Mesenchymal stem cell (in vitro differentiated cells and primary cell): ENCODE measurements at regions not wholly inside any gene's neighbourhood (a gene's known extent, or its start where the extent isn't known, plus 50 kb on each side); places are given as distances from the start of the nearest gene placed in this dataset.

Experiments used
- DNase-seq: peaks from one replicate; pipeline ENCODE4 v3.0.0-alpha.2; 2013
- H2AFZ ChIP-seq: one replicate; pipeline ENCODE4 v1.6.1; 2013; ENCODE audit warnings: low read depth, mild to moderate bottlenecking, control low read depth, inconsistent platforms, low read length, moderate library complexity
- H2AK5ac ChIP-seq: 2 replicates; pipeline ENCODE4 v1.6.1; 2013; ENCODE audit warnings: low read length, moderate library complexity, mild to moderate bottlenecking, inconsistent platforms; ENCODE audit not compliant: severe bottlenecking
- H2BK120ac ChIP-seq: one replicate; pipeline ENCODE4 v1.6.1; 2013; ENCODE audit warnings: low read depth, mild to moderate bottlenecking, inconsistent platforms, low read length, moderate library complexity
- H2BK12ac ChIP-seq, 2 experiments: one replicate each; pipeline ENCODE4 v1.6.1; 2013; ENCODE audit warnings: inconsistent platforms in 2 of 2, low read length in 2 of 2, mild to moderate bottlenecking in 2 of 2, moderate library complexity in 2 of 2, control low read depth in 1 of 2
- H2BK15ac ChIP-seq: one replicate; pipeline ENCODE4 v1.6.1; 2013; ENCODE audit warnings: mild to moderate bottlenecking, low read depth, inconsistent platforms; ENCODE audit not compliant: poor library complexity, severe bottlenecking
- H2BK5ac ChIP-seq: 2 replicates; pipeline ENCODE4 v1.6.1; 2013; ENCODE audit warnings: low read depth, mild to moderate bottlenecking, low read length, control low read depth, inconsistent platforms; ENCODE audit not compliant: poor library complexity, severe bottlenecking
- H3K14ac ChIP-seq, 2 experiments: one replicate each; pipeline ENCODE4 v1.6.1; 2013; ENCODE audit warnings: inconsistent platforms in 2 of 2, low read length in 2 of 2, control low read depth in 1 of 2, mild to moderate bottlenecking in 1 of 2, moderate library complexity in 1 of 2
- H3K18ac ChIP-seq, 2 experiments: one replicate each; pipeline ENCODE4 v1.6.1; 2013; ENCODE audit warnings: inconsistent platforms in 2 of 2, low read length in 2 of 2, control low read depth in 1 of 2, low read depth in 1 of 2, mild to moderate bottlenecking in 1 of 2
- H3K23ac ChIP-seq, 2 experiments: one replicate each; pipeline ENCODE4 v1.6.1; 2013; ENCODE audit warnings: inconsistent platforms in 2 of 2, low read length in 2 of 2, mild to moderate bottlenecking in 2 of 2, moderate library complexity in 2 of 2, control low read depth in 1 of 2
- H3K27ac ChIP-seq: 2 replicates; pipeline ENCODE4 v1.5.1; 2013; ENCODE audit warnings: mild to moderate bottlenecking, moderate library complexity, low read length, control low read depth, inconsistent platforms; ENCODE audit not compliant: poor library complexity, severe bottlenecking
- H3K27me3 ChIP-seq, 2 experiments: 2 replicates each; pipeline versions ENCODE4 v1.6.1 to v1.7.0; 2013; ENCODE audit warnings: low read length in 2 of 2, mild to moderate bottlenecking in 2 of 2, moderate library complexity in 2 of 2, control low read depth in 1 of 2, inconsistent platforms in 1 of 2; ENCODE audit not compliant: control insufficient read depth in 1 of 2, insufficient read depth in 1 of 2
- H3K36me3 ChIP-seq, 2 experiments: 2 replicates each; pipeline versions ENCODE4 v1.6.1 to v1.7.0; 2013; ENCODE audit warnings: low read length in 2 of 2, control low read depth in 1 of 2, inconsistent platforms in 1 of 2, low read depth in 1 of 2, mild to moderate bottlenecking in 1 of 2; ENCODE audit not compliant: insufficient read depth in 2 of 2, control insufficient read depth in 1 of 2
- H3K4ac ChIP-seq, 2 experiments: one replicate each; pipeline ENCODE4 v1.6.1; 2013; ENCODE audit warnings: inconsistent platforms in 2 of 2, low read length in 2 of 2, mild to moderate bottlenecking in 2 of 2, moderate library complexity in 2 of 2, control low read depth in 1 of 2, low read depth in 1 of 2
- H3K4me1 ChIP-seq: 2 replicates; pipeline ENCODE4 v1.6.1; 2013; ENCODE audit warnings: low read depth, low read length, control low read depth; ENCODE audit not compliant: control insufficient read depth, insufficient read depth
- H3K4me2 ChIP-seq: 2 replicates; pipeline ENCODE4 v1.6.1; 2013; ENCODE audit warnings: low read length, mild to moderate bottlenecking, inconsistent platforms; ENCODE audit not compliant: poor library complexity, severe bottlenecking
- H3K4me3 ChIP-seq, 2 experiments: 2 replicates each; pipeline versions ENCODE4 v1.5.1 to v1.7.0; 2013; ENCODE audit warnings: low read length in 2 of 2, mild to moderate bottlenecking in 2 of 2, control low read depth in 1 of 2, low read depth in 1 of 2; ENCODE audit not compliant: insufficient read depth in 1 of 2
- H3K79me1 ChIP-seq: replicated peaks from 2 replicates; pipeline ENCODE4 v1.6.1; 2013; ENCODE audit warnings: mild to moderate bottlenecking, control low read depth, low read length, inconsistent platforms; ENCODE audit not compliant: poor library complexity, severe bottlenecking
- H3K9ac ChIP-seq: 2 replicates; pipeline ENCODE4 v1.7.0; 2013; ENCODE audit warnings: mild to moderate bottlenecking, low read length, moderate library complexity
- H3K9me3 ChIP-seq: 2 replicates; pipeline ENCODE4 v1.7.0; 2013; ENCODE audit warnings: mild to moderate bottlenecking, low read length; ENCODE audit not compliant: control insufficient read depth
- H4K8ac ChIP-seq: one replicate; pipeline ENCODE4 v1.6.1; 2013; ENCODE audit warnings: inconsistent platforms, mild to moderate bottlenecking, low read length, moderate library complexity
- H4K91ac ChIP-seq: one replicate; pipeline ENCODE4 v1.6.1; 2013; ENCODE audit warnings: mild to moderate bottlenecking, low read length, inconsistent platforms
- WGBS: methylation state at CpG from one replicate; pipeline ENCODE4 v1.1.7; 2013; ENCODE audit warnings: mixed read lengths; 5-methylcytosine and 5-hydroxymethylcytosine counted together

- Histone ChIP-seq H2BK5ac (no peak overlapping the region), H3K4me3 (no peak overlapping the region), H3K14ac (no peak overlapping the region), H4K8ac (peak overlapping the region; percentile 61), H2BK120ac (peak overlapping the region; percentile 85), H2AFZ (no peak overlapping the region), H2BK12ac (peak overlapping the region in 1 of 2 experiments; percentile 63), H4K91ac (no peak overlapping the region), H2BK15ac (peak overlapping the region; percentile 28), H3K27ac (no peak overlapping the region), H3K27me3 (no peaks in the 10 kb centered on the region), H3K18ac (peak overlapping the region in 1 of 2 experiments; percentile 86), H3K9me3 (peaks cover 20% of the 10 kb centered on the region), H3K4ac (no peak overlapping the region), H2AK5ac (no peak overlapping the region), H3K23ac (no peak overlapping the region), H3K4me2 (no peak overlapping the region), H3K9ac (no peak overlapping the region), H3K79me1 (no peaks in the 10 kb centered on the region), H3K36me3 (no peaks in the 10 kb centered on the region), H3K4me1 (no peaks in the 10 kb centered on the region)
- no peak for DNase-seq
- 73% methylated on average over 6 of the region's 6 CpGs for WGBS
Measured at GRCh38 chr13:58843071-58843470, 1211.5 kb downstream of the PCDH17 start.

- Histone ChIP-seq H3K4ac (no peak overlapping the region), H3K14ac (no peak overlapping the region), H3K4me3 (no peak overlapping the region), H3K79me1 (no peaks in the 10 kb centered on the region), H3K9ac (no peak overlapping the region), H2BK5ac (no peak overlapping the region), H3K36me3 (no peaks in the 10 kb centered on the region), H3K27ac (no peak overlapping the region), H2AFZ (no peak overlapping the region), H3K18ac (peak overlapping the region in 1 of 2 experiments; percentile 26), H3K4me2 (no peak overlapping the region), H3K23ac (no peak overlapping the region), H4K8ac (no peak overlapping the region), H2BK12ac (peak overlapping the region in 1 of 2 experiments; percentile 84), H3K27me3 (no peaks in the 10 kb centered on the region), H4K91ac (peak overlapping the region; percentile 61), H2BK15ac (peak overlapping the region; percentile 28), H2BK120ac (no peak overlapping the region), H2AK5ac (peak overlapping the region; percentile 80), H3K9me3 (peaks cover 20% of the 10 kb centered on the region), H3K4me1 (no peaks in the 10 kb centered on the region)
- DNase-seq: no peak
- WGBS: 87% methylated on average over 6 of the region's 6 CpGs
Measured at GRCh38 chr13:58843567-58843966, 1212.0 kb downstream of the PCDH17 start.

GRCh38 chr13:58850161-58850560 lies 1218.6 kb downstream of the PCDH17 start:
- no peak overlapping the region for H3K4ac ChIP-seq
- no peak overlapping the region for H3K18ac ChIP-seq
- H2BK12ac ChIP-seq: no peak overlapping the region
- no peak overlapping the region for H3K4me3 ChIP-seq
- peak; percentile 35 for DNase-seq
- no peak overlapping the region for H4K8ac ChIP-seq
- no peak overlapping the region for H2AK5ac ChIP-seq
- H2BK5ac ChIP-seq: no peak overlapping the region
- no peak overlapping the region for H3K9ac ChIP-seq
- H3K23ac ChIP-seq: no peak overlapping the region
- no peak overlapping the region for H3K27ac ChIP-seq
- no peak overlapping the region for H4K91ac ChIP-seq
- no peak overlapping the region for H2BK15ac ChIP-seq
- no peak overlapping the region for H2BK120ac ChIP-seq
- H3K27me3 ChIP-seq: no peaks in the 10 kb centered on the region
- H3K9me3 ChIP-seq: peaks cover 5% of the 10 kb centered on the region
- H3K4me1 ChIP-seq: no peaks in the 10 kb centered on the region
- H3K79me1 ChIP-seq: no peaks in the 10 kb centered on the region
- H2AFZ ChIP-seq: no peak overlapping the region
- H3K4me2 ChIP-seq: no peak overlapping the region
- no peaks in the 10 kb centered on the region for H3K36me3 ChIP-seq
- no peak overlapping the region for H3K14ac ChIP-seq

GRCh38 chr13:58852076-58852475 lies 1220.5 kb downstream of the PCDH17 start:
- H3K9me3 ChIP-seq: no peaks in the 10 kb centered on the region
- H2BK12ac ChIP-seq: no peak overlapping the region
- no peak overlapping the region for H3K14ac ChIP-seq
- no peak overlapping the region for H2AK5ac ChIP-seq
- H3K4me3 ChIP-seq: no peak overlapping the region
- no peak overlapping the region for H4K8ac ChIP-seq
- H3K18ac ChIP-seq: no peak overlapping the region
- H2BK5ac ChIP-seq: no peak overlapping the region
- no peaks in the 10 kb centered on the region for H3K27me3 ChIP-seq
- WGBS: 49% methylated on average over 1 of the region's 1 CpG
- H3K9ac ChIP-seq: no peak overlapping the region
- no peak overlapping the region for H3K27ac ChIP-seq
- DNase-seq: peak; percentile 31
- H3K79me1 ChIP-seq: no peaks in the 10 kb centered on the region
- H3K4me2 ChIP-seq: no peak overlapping the region
- H3K4ac ChIP-seq: no peak overlapping the region
- no peak overlapping the region for H2BK120ac ChIP-seq
- H2BK15ac ChIP-seq: no peak overlapping the region
- no peak overlapping the region for H3K23ac ChIP-seq
- H3K36me3 ChIP-seq: no peaks in the 10 kb centered on the region
- H2AFZ ChIP-seq: no peak overlapping the region
- H4K91ac ChIP-seq: no peak overlapping the region
- H3K4me1 ChIP-seq: peaks cover 2% of the 10 kb centered on the region
